Mammary epithelial cell (primary cell): ENCODE measurements at regions not wholly inside any gene's neighbourhood (a gene's known extent, or its start where the extent isn't known, plus 50 kb on each side); places are given as distances from the start of the nearest gene placed in this dataset.

ENCODE experiments used
- CTCF ChIP-seq, 2 donors: IDR thresholded peaks in 1 of 2; conservative IDR thresholded peaks in 1 of 2; 2 replicates each; pipeline ENCODE4 v1.5.1; 2011 to 2012; ENCODE audit warnings: inconsistent platforms in 2 of 2, low read length in 2 of 2, mild to moderate bottlenecking in 2 of 2, control low read depth in 1 of 2, low read depth in 1 of 2; ENCODE audit not compliant: insufficient read depth in 1 of 2; ENCODE audit errors: extremely low read depth in 1 of 2
- EZH2 ChIP-seq: IDR thresholded peaks from 2 replicates; pipeline ENCODE4 v1.6.1; 2012; ENCODE audit warnings: low read length, inconsistent platforms, borderline replicate concordance

DNA sequence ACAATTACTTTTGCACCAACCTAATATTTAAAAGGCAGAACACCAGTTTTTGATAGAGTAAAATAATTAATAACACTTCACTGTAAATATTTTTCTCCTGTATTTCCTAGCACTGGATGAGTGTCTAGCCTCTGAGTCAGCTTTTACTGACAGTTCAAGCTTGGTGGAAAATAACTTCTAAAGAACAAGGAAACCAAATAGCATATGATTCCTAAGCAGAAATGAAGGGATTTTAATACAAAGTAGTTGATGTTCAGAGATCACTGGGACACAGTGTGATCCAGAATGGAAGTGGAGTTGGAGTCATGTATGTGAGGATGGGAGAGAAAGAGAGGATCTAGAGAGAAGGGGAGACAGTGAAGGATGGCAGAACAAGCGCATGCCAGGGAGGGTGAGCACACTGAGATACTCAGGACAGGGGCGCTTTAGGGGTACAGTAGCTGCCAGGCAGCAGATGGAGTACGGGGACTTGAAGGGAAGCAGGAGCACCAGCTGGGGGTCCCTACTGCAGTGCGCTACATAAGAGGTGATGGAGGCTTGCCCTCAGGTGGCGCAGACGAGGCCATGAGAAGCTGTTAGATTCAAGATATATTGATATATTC, 117.9 kb upstream of the KLF6 start:
- no peak for TF ChIP-seq CTCF (conservative IDR thresholded peaks at IDR 0.05 in 1 of 2, IDR thresholded peaks at IDR 0.05 in 1 of 2; ENCODE audit: extremely low read depth in 1 of 2, insufficient read depth in 1 of 2, low read depth in 1 of 2, low read length in 2 of 2)
- no peak for TF ChIP-seq EZH2
